DOHH2 (cell line): ENCODE measurements at regions not wholly inside any gene's neighbourhood (a gene's known extent, or its start where the extent isn't known, plus 50 kb on each side); places are given as distances from the start of the nearest gene placed in this dataset.

Experiments
- H3F3A ChIP-seq: fragments of 200-600 bp; sonication (generic), shearing (Covaris generic); 2 replicates; pipeline ENCODE4 v1.6.0; 2016; ENCODE audit warnings: antibody characterized with exemption, mild to moderate bottlenecking; ENCODE audit not compliant: control insufficient read depth, insufficient read depth
- H3K27ac ChIP-seq: fragments of 200-600 bp; sonication (generic); 2 replicates; pipeline ENCODE4 v1.5.1; 2014; ENCODE audit warnings: low read depth, mild to moderate bottlenecking, low read length, moderate library complexity
- H3K27me3 ChIP-seq: fragments of 200-600 bp; sonication (generic); 2 replicates; pipeline ENCODE4 v1.6.1; 2014; ENCODE audit warnings: mild to moderate bottlenecking, low read length, mixed read lengths; ENCODE audit not compliant: control insufficient read depth
- H3K36me3 ChIP-seq: fragments of 200-600 bp; sonication (generic); 2 replicates; pipeline ENCODE4 v1.6.1; 2014; ENCODE audit warnings: mild to moderate bottlenecking, low read length, moderate library complexity, mixed read lengths; ENCODE audit not compliant: control insufficient read depth
- H3K4me1 ChIP-seq: fragments of 200-600 bp; sonication (generic); 2 replicates; pipeline ENCODE4 v1.6.1; 2014; ENCODE audit warnings: mild to moderate bottlenecking, low read length, mixed read lengths; ENCODE audit not compliant: control insufficient read depth
- H3K4me2 ChIP-seq: fragments of 200-600 bp; sonication (generic); 2 replicates; pipeline ENCODE4 v1.6.0; 2014; ENCODE audit warnings: mild to moderate bottlenecking, low read length, moderate library complexity
- H3K4me3 ChIP-seq: fragments of 200-600 bp; sonication (generic); 2 replicates; pipeline ENCODE4 v1.5.1; 2014; ENCODE audit warnings: mild to moderate bottlenecking, low read length, mixed read lengths
- H3K79me2 ChIP-seq: fragments of 200-600 bp; sonication (generic); 2 replicates; pipeline ENCODE4 v1.6.1; 2014; ENCODE audit warnings: mild to moderate bottlenecking, low read length, mixed read lengths; ENCODE audit not compliant: control insufficient read depth
- H3K9me2 ChIP-seq: fragments of 200-600 bp; sonication (generic); replicated peaks from 2 replicates; pipeline ENCODE4 v1.6.1; 2014; ENCODE audit warnings: mild to moderate bottlenecking, low read length, mixed read lengths; ENCODE audit not compliant: control insufficient read depth
- H3K9me3 ChIP-seq: fragments of 200-600 bp; sonication (generic); 2 replicates; pipeline ENCODE4 v1.6.1; 2014; ENCODE audit warnings: antibody characterized with exemption, low read length, mixed read lengths; ENCODE audit not compliant: control insufficient read depth, insufficient read depth
- H4K20me1 ChIP-seq: fragments of 200-600 bp; sonication (generic); 2 replicates; pipeline ENCODE4 v1.6.0; 2014; ENCODE audit warnings: low read depth, mild to moderate bottlenecking, antibody characterized with exemption, low read length, moderate library complexity; ENCODE audit not compliant: control insufficient read depth, insufficient read depth
- EZH2phosphoT487 ChIP-seq: fragments of 200-600 bp; sonication (generic); IDR thresholded peaks from 2 replicates; pipeline ENCODE4 v1.6.1; 2017; ENCODE audit warnings: borderline replicate concordance, mild to moderate bottlenecking, antibody characterized with exemption, low read length, moderate library complexity, mixed read lengths
- TF ChIP-seq, protein P1 (sequence below): fragments of 200-600 bp; sonication (generic); IDR thresholded peaks from one replicate; pipeline ENCODE4 v1.5.1; 2014; ENCODE audit warnings: antibody characterized with exemption, mild to moderate bottlenecking, low read depth, low read length; ENCODE audit not compliant: poor library complexity, severe bottlenecking

DNA sequence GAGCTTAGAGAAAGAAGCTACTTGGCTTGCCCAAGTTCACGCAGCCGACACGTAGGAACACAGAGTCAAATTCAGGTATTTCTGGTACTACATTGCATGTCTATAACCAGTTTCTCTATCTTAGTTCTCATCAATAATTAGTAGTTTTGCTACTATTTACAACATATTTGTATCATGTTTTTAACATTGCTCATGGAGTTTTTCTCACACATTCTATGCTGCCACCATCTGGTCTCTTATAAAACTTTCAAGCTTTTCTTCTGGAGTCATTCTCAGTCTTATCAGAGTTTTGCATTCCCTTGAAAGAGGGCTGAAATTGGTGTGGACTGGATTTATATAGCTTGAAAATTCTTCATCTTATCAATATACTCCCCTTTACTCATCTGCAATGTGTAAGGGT is 118.8 kb upstream of the PALMD start:
- no peak overlapping the region for H3K4me2 ChIP-seq

DNA sequence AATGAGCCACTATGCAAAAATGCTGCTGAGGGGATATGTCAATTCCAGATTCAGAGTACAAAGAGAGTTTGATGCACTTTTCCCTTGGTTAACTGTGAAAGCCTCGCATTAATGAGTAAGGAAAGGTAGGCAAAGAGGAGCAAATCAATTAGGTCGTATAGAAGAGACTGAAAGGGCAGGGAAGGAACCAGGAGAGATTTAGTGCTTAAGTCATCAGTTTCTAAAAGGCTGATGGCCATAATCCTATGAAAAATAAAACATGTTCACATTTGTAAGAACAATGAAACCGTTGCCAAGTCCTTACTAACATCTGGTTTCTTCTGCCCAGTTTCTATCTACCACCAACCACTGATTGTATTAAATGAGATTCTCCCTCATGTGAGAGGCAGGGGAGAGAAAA is 118.4 kb upstream of the PALMD start:
- Histone ChIP-seq H3K4me1 (no peaks in the 10 kb centered on the region), H3K9me3 (no peaks in the 10 kb centered on the region), H3K27me3 (no peaks in the 10 kb centered on the region; the same call in 1 of the 2 replicates), H3K9me2 (no peaks in the 10 kb centered on the region), H3K4me3 (no peak overlapping the region), H3F3A (no peaks in the 10 kb centered on the region), H3K36me3 (no peaks in the 10 kb centered on the region), H3K79me2 (no peaks in the 10 kb centered on the region), H3K4me2 (no peak overlapping the region), H3K27ac (no peak overlapping the region), H4K20me1 (no peaks in the 10 kb centered on the region)
- no peak for TF ChIP-seq EZH2phosphoT487
- TF ChIP-seq, protein P1, sequence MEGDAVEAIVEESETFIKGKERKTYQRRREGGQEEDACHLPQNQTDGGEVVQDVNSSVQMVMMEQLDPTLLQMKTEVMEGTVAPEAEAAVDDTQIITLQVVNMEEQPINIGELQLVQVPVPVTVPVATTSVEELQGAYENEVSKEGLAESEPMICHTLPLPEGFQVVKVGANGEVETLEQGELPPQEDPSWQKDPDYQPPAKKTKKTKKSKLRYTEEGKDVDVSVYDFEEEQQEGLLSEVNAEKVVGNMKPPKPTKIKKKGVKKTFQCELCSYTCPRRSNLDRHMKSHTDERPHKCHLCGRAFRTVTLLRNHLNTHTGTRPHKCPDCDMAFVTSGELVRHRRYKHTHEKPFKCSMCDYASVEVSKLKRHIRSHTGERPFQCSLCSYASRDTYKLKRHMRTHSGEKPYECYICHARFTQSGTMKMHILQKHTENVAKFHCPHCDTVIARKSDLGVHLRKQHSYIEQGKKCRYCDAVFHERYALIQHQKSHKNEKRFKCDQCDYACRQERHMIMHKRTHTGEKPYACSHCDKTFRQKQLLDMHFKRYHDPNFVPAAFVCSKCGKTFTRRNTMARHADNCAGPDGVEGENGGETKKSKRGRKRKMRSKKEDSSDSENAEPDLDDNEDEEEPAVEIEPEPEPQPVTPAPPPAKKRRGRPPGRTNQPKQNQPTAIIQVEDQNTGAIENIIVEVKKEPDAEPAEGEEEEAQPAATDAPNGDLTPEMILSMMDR = no peak

More for the DNA sequence above, 118.8 kb upstream of the PALMD start:
- no peaks in the 10 kb centered on the region for H3K4me1 ChIP-seq
- H3K36me3 ChIP-seq = no peaks in the 10 kb centered on the region
- TF ChIP-seq, protein P1 = peak; percentile 46
- TF ChIP-seq EZH2phosphoT487 = no peak
- no peaks in the 10 kb centered on the region for H3K9me3 ChIP-seq
- no peaks in the 10 kb centered on the region for H4K20me1 ChIP-seq
- H3K4me3 ChIP-seq = no peak overlapping the region
- no peaks in the 10 kb centered on the region for H3K9me2 ChIP-seq
- no peak overlapping the region for H3K27ac ChIP-seq
- no peaks in the 10 kb centered on the region; the same call in 1 of the 2 replicates for H3K27me3 ChIP-seq
- no peaks in the 10 kb centered on the region for H3F3A ChIP-seq
- H3K79me2 ChIP-seq = no peaks in the 10 kb centered on the region

DNA sequence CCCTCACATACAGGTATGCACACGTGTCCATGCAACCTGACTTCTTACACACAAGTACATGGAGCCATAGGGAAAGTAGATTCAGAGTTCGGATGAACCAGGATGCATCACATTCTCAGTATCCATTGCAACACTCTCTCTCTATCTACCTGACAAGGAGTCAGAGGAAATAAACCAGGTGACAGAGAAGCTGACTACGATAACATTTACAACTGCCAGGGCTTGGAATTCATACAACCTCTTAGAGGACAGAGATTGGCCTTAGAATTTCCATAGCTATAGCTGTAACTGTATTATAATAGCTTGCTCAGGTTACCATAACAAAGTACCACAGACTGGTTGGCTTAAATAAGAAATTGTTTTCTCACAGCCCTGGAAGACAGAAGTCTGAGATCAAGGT is 116.9 kb upstream of the PALMD start:
- no peak overlapping the region for H3K4me3 ChIP-seq
- no peak for TF ChIP-seq EZH2phosphoT487
- TF ChIP-seq, protein P1 = no peak
- no peaks in the 10 kb centered on the region for H3K9me2 ChIP-seq
- no peaks in the 10 kb centered on the region for H4K20me1 ChIP-seq
- H3K79me2 ChIP-seq = no peaks in the 10 kb centered on the region
- no peak overlapping the region for H3K4me2 ChIP-seq
- H3K27me3 ChIP-seq = no peaks in the 10 kb centered on the region; the same call in 1 of the 2 replicates
- H3K36me3 ChIP-seq = no peaks in the 10 kb centered on the region
- H3K27ac ChIP-seq = no peak overlapping the region
- H3K9me3 ChIP-seq = no peaks in the 10 kb centered on the region
- H3K4me1 ChIP-seq = no peaks in the 10 kb centered on the region
- no peaks in the 10 kb centered on the region for H3F3A ChIP-seq
